ENCODE measurements at regions not wholly inside any gene's neighbourhood (a gene's known extent, or its start where the extent isn't known, plus 50 kb on each side); places are given as distances from the start of the nearest gene placed in this dataset.

GRCh38 chr1:39107341-39108290, 81.5 kb downstream of the NDUFS5 start:
- Histone ChIP-seq H3K36me3 (ENCODE audit: control insufficient read depth, insufficient read depth, low read length) (no peaks in the 10 kb centered on the region), H3K27me3 (replicated peaks; ENCODE audit: control insufficient read depth, insufficient read depth, low read length, poor library complexity, severe bottlenecking) (no peaks in the 10 kb centered on the region), H3K27ac (ENCODE audit: insufficient read depth, low read length, poor library complexity, severe bottlenecking) (no peak overlapping the region), H3K4me3 (ENCODE audit: insufficient read depth, low read depth, low read length, poor library complexity, severe bottlenecking) (no peak overlapping the region), H3K4me1 (ENCODE audit: control insufficient read depth, insufficient read depth, low read length, poor library complexity, severe bottlenecking) (peaks cover 16% of the 10 kb centered on the region), H3K9me3 (ENCODE audit: control insufficient read depth, low read length) (no peaks in the 10 kb centered on the region)
- no peak for DNase-seq

- DNase-seq: no peak
- Histone ChIP-seq H3K4me3 (ENCODE audit: insufficient read depth, low read depth, low read length, poor library complexity, severe bottlenecking) (no peak overlapping the region), H3K4me1 (ENCODE audit: control insufficient read depth, insufficient read depth, low read length, poor library complexity, severe bottlenecking) (peaks cover 12% of the 10 kb centered on the region), H3K27ac (ENCODE audit: insufficient read depth, low read length, poor library complexity, severe bottlenecking) (no peak overlapping the region), H3K36me3 (ENCODE audit: control insufficient read depth, insufficient read depth, low read length) (no peaks in the 10 kb centered on the region), H3K9me3 (ENCODE audit: control insufficient read depth, low read length) (no peaks in the 10 kb centered on the region), H3K27me3 (replicated peaks; ENCODE audit: control insufficient read depth, insufficient read depth, low read length, poor library complexity, severe bottlenecking) (no peaks in the 10 kb centered on the region)
Observed at GRCh38 chr1:39109644-39110043, 83.5 kb downstream of the NDUFS5 start.

- Histone ChIP-seq H3K4me3 (ENCODE audit: insufficient read depth, low read depth, low read length, poor library complexity, severe bottlenecking) (no peak overlapping the region), H3K27me3 (replicated peaks; ENCODE audit: control insufficient read depth, insufficient read depth, low read length, poor library complexity, severe bottlenecking) (no peaks in the 10 kb centered on the region), H3K9me3 (ENCODE audit: control insufficient read depth, low read length) (no peaks in the 10 kb centered on the region), H3K4me1 (ENCODE audit: control insufficient read depth, insufficient read depth, low read length, poor library complexity, severe bottlenecking) (peaks cover 12% of the 10 kb centered on the region), H3K36me3 (ENCODE audit: control insufficient read depth, insufficient read depth, low read length) (no peaks in the 10 kb centered on the region), H3K27ac (ENCODE audit: insufficient read depth, low read length, poor library complexity, severe bottlenecking) (no peak overlapping the region)
- DNase-seq: no peak
Observed at GRCh38 chr1:39110325-39110851, 84.2 kb downstream of the NDUFS5 start.

- DNase-seq: no peak
- no peak overlapping the region for H3K4me3 ChIP-seq (ENCODE audit: insufficient read depth, low read depth, low read length, poor library complexity, severe bottlenecking)
- no peaks in the 10 kb centered on the region for H3K36me3 ChIP-seq (ENCODE audit: control insufficient read depth, insufficient read depth, low read length)
- H3K9me3 ChIP-seq (ENCODE audit: control insufficient read depth, low read length): no peaks in the 10 kb centered on the region
- H3K27me3 ChIP-seq (replicated peaks; ENCODE audit: control insufficient read depth, insufficient read depth, low read length, poor library complexity, severe bottlenecking): no peaks in the 10 kb centered on the region
- H3K27ac ChIP-seq (ENCODE audit: insufficient read depth, low read length, poor library complexity, severe bottlenecking): no peak overlapping the region
- peaks cover 12% of the 10 kb centered on the region for H3K4me1 ChIP-seq (ENCODE audit: control insufficient read depth, insufficient read depth, low read length, poor library complexity, severe bottlenecking)
Observed at GRCh38 chr1:39110882-39111281, 84.7 kb downstream of the NDUFS5 start.

DNA sequence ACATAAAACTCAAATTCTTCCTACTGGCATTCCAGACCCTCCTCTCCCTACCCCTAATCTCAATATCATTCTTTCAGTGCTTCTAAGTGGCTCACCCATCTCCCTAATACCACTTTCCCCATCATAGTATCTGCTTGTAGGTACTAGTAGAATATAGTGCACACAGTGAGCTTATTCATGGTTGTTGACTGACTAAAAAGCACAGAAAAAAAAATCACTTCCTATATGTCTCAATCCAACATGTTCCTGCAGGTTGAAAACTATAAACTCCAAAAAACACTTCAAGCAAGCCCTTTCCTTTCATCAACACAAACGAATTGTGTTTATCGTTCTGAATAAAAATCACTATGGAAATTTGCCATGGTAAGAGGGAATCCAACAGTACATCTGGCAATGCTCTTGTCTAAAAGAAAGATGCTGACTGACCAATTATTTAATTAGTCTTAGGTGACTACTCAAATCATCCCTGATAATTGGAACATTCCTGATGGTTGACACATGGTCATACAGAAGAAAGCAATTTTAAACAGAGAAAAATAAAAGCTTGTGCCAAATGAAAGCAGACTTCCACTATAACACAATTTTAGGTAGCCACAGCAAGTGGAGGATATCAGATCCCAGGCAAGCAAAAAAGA, 87.1 kb downstream of the NDUFS5 start:
- Histone ChIP-seq H3K9me3 (ENCODE audit: control insufficient read depth, low read length) (no peaks in the 10 kb centered on the region), H3K36me3 (ENCODE audit: control insufficient read depth, insufficient read depth, low read length) (no peaks in the 10 kb centered on the region), H3K27ac (ENCODE audit: insufficient read depth, low read length, poor library complexity, severe bottlenecking) (no peak overlapping the region), H3K4me3 (ENCODE audit: insufficient read depth, low read depth, low read length, poor library complexity, severe bottlenecking) (no peak overlapping the region), H3K4me1 (ENCODE audit: control insufficient read depth, insufficient read depth, low read length, poor library complexity, severe bottlenecking) (no peaks in the 10 kb centered on the region), H3K27me3 (replicated peaks; ENCODE audit: control insufficient read depth, insufficient read depth, low read length, poor library complexity, severe bottlenecking) (no peaks in the 10 kb centered on the region)
- no peak for DNase-seq

DNA sequence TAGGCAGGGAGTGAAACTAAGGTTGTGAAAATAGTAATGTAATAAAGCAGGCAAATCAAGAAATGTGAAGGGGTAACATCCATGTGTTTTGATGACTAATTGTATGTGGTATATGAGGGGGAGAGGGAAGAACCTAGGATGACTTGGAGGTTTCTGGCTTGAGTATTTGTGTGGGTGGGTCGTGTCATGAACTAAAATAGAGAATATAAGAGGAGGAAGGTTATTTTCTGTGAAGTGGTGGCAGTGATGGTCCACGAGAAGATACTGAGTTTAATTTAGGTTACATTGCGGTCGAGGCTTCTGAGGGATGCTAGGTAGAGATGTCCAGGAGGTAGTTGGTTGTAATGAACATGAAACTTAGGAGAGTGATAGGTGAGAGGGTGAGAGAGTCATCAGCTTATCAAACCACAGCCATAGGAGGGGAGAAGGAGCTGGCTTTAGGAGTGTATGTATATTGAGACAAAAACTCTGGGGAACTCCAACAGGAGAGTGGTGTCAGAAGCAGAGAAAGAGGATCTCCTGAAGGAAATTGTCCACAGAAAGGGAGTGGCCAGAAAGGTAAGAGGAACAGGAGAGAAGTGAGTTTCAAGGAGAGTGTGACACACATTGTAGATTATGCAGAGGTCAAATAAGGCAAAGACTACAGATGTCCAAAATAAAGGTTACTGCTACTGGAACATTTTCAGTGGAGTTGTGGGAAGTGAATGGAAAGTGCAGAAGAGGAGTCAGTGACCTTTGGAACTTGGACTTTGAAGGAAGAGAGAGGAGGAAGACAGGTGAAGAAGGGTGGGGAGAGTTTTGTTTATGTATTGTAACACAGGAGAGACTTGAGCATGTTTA, 89.0 kb upstream of the MACF1 start:
- Histone ChIP-seq H3K27ac (ENCODE audit: insufficient read depth, low read length, poor library complexity, severe bottlenecking) (no peak overlapping the region), H3K4me3 (ENCODE audit: insufficient read depth, low read depth, low read length, poor library complexity, severe bottlenecking) (no peak overlapping the region), H3K27me3 (replicated peaks; ENCODE audit: control insufficient read depth, insufficient read depth, low read length, poor library complexity, severe bottlenecking) (no peaks in the 10 kb centered on the region), H3K4me1 (ENCODE audit: control insufficient read depth, insufficient read depth, low read length, poor library complexity, severe bottlenecking) (no peaks in the 10 kb centered on the region), H3K9me3 (ENCODE audit: control insufficient read depth, low read length) (no peaks in the 10 kb centered on the region), H3K36me3 (ENCODE audit: control insufficient read depth, insufficient read depth, low read length) (no peaks in the 10 kb centered on the region)
- DNase-seq: no peak

DNA sequence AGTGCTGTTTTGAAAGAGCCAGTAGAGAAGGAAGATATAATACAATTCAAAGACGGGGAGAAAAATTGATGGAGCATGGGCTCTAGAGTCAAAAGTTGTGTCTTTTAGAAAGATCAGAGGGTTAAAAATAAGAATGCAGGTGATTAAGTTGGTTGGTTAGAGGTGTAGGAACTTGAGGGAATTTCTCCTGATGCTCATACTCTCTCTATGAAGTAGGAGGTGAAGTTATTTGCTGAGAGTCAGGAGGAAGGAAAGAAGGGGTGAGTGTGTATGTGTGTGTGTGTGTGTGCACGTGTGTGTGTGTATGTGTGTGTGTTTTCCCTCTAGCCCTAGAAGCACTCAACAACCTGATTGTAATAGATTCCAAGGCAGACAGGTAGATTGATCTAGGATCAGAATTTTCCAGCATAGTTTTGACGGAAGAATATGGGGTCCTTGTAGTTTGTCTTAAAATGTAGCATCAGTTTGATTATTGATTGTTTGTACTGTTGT, 88.3 kb upstream of the MACF1 start:
- no peaks in the 10 kb centered on the region for H3K9me3 ChIP-seq (ENCODE audit: control insufficient read depth, low read length)
- no peak overlapping the region for H3K27ac ChIP-seq (ENCODE audit: insufficient read depth, low read length, poor library complexity, severe bottlenecking)
- H3K27me3 ChIP-seq (replicated peaks; ENCODE audit: control insufficient read depth, insufficient read depth, low read length, poor library complexity, severe bottlenecking): no peaks in the 10 kb centered on the region
- H3K36me3 ChIP-seq (ENCODE audit: control insufficient read depth, insufficient read depth, low read length): no peaks in the 10 kb centered on the region
- H3K4me1 ChIP-seq (ENCODE audit: control insufficient read depth, insufficient read depth, low read length, poor library complexity, severe bottlenecking): no peaks in the 10 kb centered on the region
- H3K4me3 ChIP-seq (ENCODE audit: insufficient read depth, low read depth, low read length, poor library complexity, severe bottlenecking): no peak overlapping the region
- no peak for DNase-seq

GRCh38 chr1:39116860-39117728, 87.4 kb upstream of the MACF1 start:
- Histone ChIP-seq H3K27ac (ENCODE audit: insufficient read depth, low read length, poor library complexity, severe bottlenecking) (no peak overlapping the region), H3K9me3 (ENCODE audit: control insufficient read depth, low read length) (no peaks in the 10 kb centered on the region), H3K36me3 (ENCODE audit: control insufficient read depth, insufficient read depth, low read length) (no peaks in the 10 kb centered on the region), H3K4me3 (ENCODE audit: insufficient read depth, low read depth, low read length, poor library complexity, severe bottlenecking) (no peak overlapping the region), H3K27me3 (replicated peaks; ENCODE audit: control insufficient read depth, insufficient read depth, low read length, poor library complexity, severe bottlenecking) (no peaks in the 10 kb centered on the region), H3K4me1 (ENCODE audit: control insufficient read depth, insufficient read depth, low read length, poor library complexity, severe bottlenecking) (no peaks in the 10 kb centered on the region)
- no peak for DNase-seq

DNA sequence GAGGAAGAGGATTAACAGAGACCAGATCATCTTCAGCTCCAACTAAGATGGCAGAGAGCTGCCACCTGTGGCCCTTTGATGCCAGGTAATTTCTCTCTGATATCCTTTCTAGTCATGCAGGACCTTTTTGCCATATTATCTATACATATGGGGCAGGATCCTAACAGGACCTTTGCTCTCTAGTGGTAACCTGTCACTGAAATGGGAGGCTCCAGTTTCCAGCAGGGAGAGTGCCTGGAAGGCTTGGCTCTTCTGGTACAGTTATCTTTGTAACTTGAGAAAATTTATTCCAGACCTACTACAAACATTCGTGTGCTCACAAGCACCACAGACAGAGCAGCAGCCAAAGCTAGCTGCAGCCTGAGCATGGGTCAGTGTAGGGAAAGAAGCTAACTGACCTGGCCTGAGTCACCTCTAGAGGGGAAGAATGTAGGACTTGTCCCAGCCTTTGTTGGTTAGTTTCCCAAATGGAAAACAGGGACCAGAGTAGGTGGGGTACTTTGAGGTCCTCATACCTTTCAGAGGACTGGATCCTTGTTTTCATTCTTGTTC, 86.5 kb upstream of the MACF1 start:
- DNase-seq: no peak
- Histone ChIP-seq H3K27ac (ENCODE audit: insufficient read depth, low read length, poor library complexity, severe bottlenecking) (no peak overlapping the region), H3K4me3 (ENCODE audit: insufficient read depth, low read depth, low read length, poor library complexity, severe bottlenecking) (no peak overlapping the region), H3K9me3 (ENCODE audit: control insufficient read depth, low read length) (no peaks in the 10 kb centered on the region), H3K4me1 (ENCODE audit: control insufficient read depth, insufficient read depth, low read length, poor library complexity, severe bottlenecking) (no peaks in the 10 kb centered on the region), H3K27me3 (replicated peaks; ENCODE audit: control insufficient read depth, insufficient read depth, low read length, poor library complexity, severe bottlenecking) (no peaks in the 10 kb centered on the region), H3K36me3 (ENCODE audit: control insufficient read depth, insufficient read depth, low read length) (no peaks in the 10 kb centered on the region)
